SK-N-MC (cell line): ENCODE measurements at regions not wholly inside any gene's neighbourhood (a gene's known extent, or its start where the extent isn't known, plus 50 kb on each side); places are given as distances from the start of the nearest gene placed in this dataset.
"Not testable (repeated sequence)": the region's sequence is repeated elsewhere in the genome, so short reads cannot be mapped to it uniquely, and the experiment has no call there.

ENCODE experiments used
- DNase-seq: peaks from one replicate; pipeline ENCODE4 v3.0.0-alpha.2; 2011; ENCODE audit warnings: low read depth, low spot score
- H3K27ac ChIP-seq: fragments of 200-600 bp; sonication (generic); 2 replicates; pipeline ENCODE4 v1.5.1; 2016; ENCODE audit warnings: mixed run types
- H3K36me3 ChIP-seq: fragments of 200-600 bp; sonication (generic); 2 replicates; pipeline ENCODE4 v1.6.1; 2017; ENCODE audit warnings: antibody characterized with exemption, low read length, mixed read lengths; ENCODE audit not compliant: insufficient read depth
- H3K4me3 ChIP-seq: fragments of 200-600 bp; sonication (generic); 2 replicates; pipeline ENCODE4 v1.5.1; 2016
- H3K9ac ChIP-seq: fragments of 200-600 bp; sonication (generic); 2 replicates; pipeline ENCODE4 v1.8.0; 2017; ENCODE audit warnings: mixed run types, mixed read lengths; ENCODE audit not compliant: insufficient read length
- H3K9me3 ChIP-seq: fragments of 200-600 bp; sonication (generic); 2 replicates; pipeline ENCODE4 v1.6.1; 2017; ENCODE audit warnings: low read depth, mild to moderate bottlenecking, antibody characterized with exemption, low read length, moderate library complexity, mixed read lengths
- EZH2 ChIP-seq: fragments of 200-600 bp; sonication (generic); IDR thresholded peaks from one replicate; pipeline ENCODE4 v1.6.1; 2017; ENCODE audit warnings: antibody characterized with exemption
- FOXP2 ChIP-seq: optimal IDR thresholded peaks from 2 replicates; pipeline ENCODE3; 2011; ENCODE audit warnings: mild to moderate bottlenecking, moderate library complexity; ENCODE audit not compliant: insufficient read depth; ENCODE audit errors: extremely low read length, control extremely low read depth
- POLR2AphosphoS5 ChIP-seq: IDR thresholded peaks from 2 replicates; pipeline ENCODE4 v1.6.1; 2012; ENCODE audit warnings: mild to moderate bottlenecking, low read depth, low read length, borderline replicate concordance

DNA sequence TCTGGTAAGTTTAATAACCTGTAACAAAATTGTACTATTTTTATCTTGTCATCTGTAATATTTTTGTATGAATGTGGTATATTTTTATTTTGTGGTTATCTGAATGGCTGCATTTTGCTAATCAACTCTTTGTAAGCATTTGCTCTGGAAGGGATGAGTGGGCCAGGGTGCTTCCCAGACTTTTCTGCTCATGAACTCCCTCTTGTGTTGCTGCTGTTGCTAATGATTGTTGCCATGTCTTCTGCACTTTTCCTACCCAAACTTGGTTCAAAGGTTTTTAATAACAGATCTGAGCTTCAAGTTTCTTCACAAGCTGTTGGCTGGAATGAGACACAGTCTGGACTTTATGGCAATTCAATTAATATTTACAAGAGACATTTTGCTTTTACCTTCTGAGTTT, 1005.7 kb downstream of the HACE1 start:
- no peaks in the 10 kb centered on the region for H3K36me3 ChIP-seq
- H3K9me3 ChIP-seq, result no peaks in the 10 kb centered on the region
- no peak for DNase-seq
- H3K27ac ChIP-seq, result 0 out of 2 replicates have a peak overlapping the region, but pooled peaks have one; percentile 32
- no peak overlapping the region for H3K9ac ChIP-seq
- no peak overlapping the region for H3K4me3 ChIP-seq
- TF ChIP-seq FOXP2 (no peak), EZH2 (no peak), POLR2AphosphoS5 (no peak)

DNA sequence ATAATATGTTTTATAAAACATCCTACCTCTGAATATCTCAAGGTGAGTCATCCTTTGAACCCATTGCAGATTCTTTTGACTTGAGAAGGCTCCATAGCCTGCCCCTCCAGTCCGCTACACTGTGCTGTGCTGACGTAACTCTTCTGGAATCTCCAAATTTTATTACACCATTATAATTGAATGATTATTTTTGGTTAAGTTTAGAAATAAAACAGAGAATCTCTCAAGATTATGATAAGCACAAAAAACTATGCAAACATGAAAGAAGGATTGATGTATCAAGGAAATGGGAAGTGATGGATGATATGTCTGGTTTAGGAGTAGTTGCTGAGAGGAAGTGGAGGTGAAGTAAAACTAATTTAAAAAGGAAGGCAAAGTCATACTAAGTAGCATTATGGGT, 1021.3 kb downstream of the HACE1 start:
- Histone ChIP-seq H3K27ac (no peak overlapping the region), H3K4me3 (no peak overlapping the region), H3K9me3 (no peaks in the 10 kb centered on the region), H3K36me3 (no peaks in the 10 kb centered on the region), H3K9ac (no peak overlapping the region)
- TF ChIP-seq EZH2 (no peak), POLR2AphosphoS5 (no peak), FOXP2 (no peak)
- no peak for DNase-seq

DNA sequence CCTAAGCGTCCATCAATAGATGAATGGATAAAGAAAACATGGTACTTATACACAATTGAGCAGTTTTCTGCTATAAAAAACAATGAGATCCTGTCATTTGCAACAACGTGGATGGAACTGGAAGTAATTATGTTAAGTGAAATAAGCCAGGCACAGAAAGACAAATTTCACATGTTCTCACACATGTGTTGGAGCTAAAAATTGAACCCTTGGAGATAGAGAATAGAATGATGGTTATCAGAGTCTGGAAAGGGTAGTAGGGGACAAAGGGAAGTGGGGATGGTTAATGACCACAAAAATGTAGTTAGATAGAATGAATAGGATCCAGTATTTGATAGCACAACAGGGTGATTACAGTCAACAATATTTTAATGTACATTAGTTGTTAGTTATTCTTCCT, 1033.5 kb downstream of the HACE1 start:
- Histone ChIP-seq H3K9me3 (peaks cover 11% of the 10 kb centered on the region; the same call in 1 of the 2 replicates), H3K4me3 (no peak overlapping the region), H3K36me3 (no peaks in the 10 kb centered on the region), H3K9ac (no peak overlapping the region), H3K27ac (no peak overlapping the region)
- TF ChIP-seq FOXP2, result no peak
- TF ChIP-seq POLR2AphosphoS5, result no peak
- no peak for TF ChIP-seq EZH2
- DNase-seq, result no peak

DNA sequence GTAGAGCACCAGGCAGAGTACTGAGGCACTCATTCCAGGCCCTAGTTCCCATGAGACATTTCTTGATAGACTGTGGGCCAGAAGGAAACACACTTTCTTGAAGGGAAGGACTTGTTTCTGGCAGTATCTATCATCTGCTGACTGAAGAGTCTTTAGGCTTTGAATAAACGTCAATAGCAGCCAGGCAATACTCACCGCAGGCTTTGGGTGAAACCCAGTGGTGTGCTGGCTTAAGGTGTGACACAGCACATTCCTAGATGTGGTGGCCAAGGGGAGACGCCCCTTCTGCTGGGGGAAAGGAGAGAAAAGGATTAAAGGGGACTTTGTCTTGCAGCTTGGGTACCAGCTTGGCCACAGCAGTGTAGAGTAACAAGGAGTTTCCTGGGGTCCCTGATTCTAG, 1039.6 kb downstream of the HACE1 start:
- no peak overlapping the region for H3K4me3 ChIP-seq
- H3K27ac ChIP-seq, result no peak overlapping the region
- peaks cover 13% of the 10 kb centered on the region; the same call in 1 of the 2 replicates for H3K9me3 ChIP-seq
- DNase-seq, result no peak
- no peaks in the 10 kb centered on the region for H3K36me3 ChIP-seq
- no peak overlapping the region for H3K9ac ChIP-seq
- TF ChIP-seq EZH2, result no peak
- TF ChIP-seq FOXP2, result no peak
- TF ChIP-seq POLR2AphosphoS5, result no peak

DNA sequence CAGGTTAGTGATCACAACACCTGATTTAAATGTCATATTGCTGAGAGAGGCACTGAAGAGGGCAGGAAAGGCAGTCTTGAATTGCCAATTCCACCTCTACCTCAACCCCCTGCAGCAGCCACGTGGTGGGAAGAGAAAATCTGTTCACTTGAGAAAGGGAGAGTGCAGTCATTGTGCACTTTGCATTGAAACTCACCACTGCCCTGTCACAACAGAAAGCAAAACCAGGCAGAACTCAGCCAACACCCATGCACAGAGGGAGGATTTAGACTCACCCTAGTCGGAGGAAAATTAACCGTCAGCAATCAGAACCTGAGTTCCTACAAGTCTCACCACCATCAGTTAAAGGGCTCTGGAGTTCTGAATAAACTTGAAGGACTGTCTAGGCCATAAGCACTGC, 1040.2 kb downstream of the HACE1 start:
- DNase-seq, result no peak
- Histone ChIP-seq H3K9me3 (peaks cover 9% of the 10 kb centered on the region; the same call in 1 of the 2 replicates), H3K36me3 (no peaks in the 10 kb centered on the region), H3K27ac (no peak overlapping the region), H3K4me3 (no peak overlapping the region), H3K9ac (no peak overlapping the region)
- TF ChIP-seq POLR2AphosphoS5 (no peak), EZH2 (no peak), FOXP2 (no peak)

DNA sequence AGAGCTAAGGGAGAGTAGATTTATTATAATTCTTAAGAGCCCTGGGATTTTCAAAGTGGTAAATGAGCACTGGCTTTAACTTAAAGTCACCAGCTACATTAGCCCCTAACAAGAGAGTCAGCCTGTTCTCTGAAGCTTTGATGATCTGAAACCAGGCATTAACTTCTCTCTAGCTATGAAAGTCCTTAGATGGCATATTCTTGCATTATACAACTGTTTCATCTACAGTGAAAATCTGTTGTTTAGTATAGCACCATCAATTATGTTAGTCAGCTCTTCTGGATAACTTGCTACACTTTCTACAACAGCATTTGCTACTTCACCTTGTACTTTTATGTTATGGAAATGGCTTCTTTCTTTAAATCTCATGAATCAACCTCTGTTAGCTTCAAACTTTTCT, 1046.7 kb downstream of the HACE1 start:
- no peaks in the 10 kb centered on the region; the same call in 1 of the 2 replicates for H3K9me3 ChIP-seq
- H3K9ac ChIP-seq, result no peak overlapping the region
- DNase-seq, result no peak
- no peak overlapping the region for H3K4me3 ChIP-seq
- H3K27ac ChIP-seq, result no peak overlapping the region
- peaks cover 5% of the 10 kb centered on the region for H3K36me3 ChIP-seq
- no peak for TF ChIP-seq POLR2AphosphoS5
- no peak for TF ChIP-seq EZH2
- no peak for TF ChIP-seq FOXP2

DNA sequence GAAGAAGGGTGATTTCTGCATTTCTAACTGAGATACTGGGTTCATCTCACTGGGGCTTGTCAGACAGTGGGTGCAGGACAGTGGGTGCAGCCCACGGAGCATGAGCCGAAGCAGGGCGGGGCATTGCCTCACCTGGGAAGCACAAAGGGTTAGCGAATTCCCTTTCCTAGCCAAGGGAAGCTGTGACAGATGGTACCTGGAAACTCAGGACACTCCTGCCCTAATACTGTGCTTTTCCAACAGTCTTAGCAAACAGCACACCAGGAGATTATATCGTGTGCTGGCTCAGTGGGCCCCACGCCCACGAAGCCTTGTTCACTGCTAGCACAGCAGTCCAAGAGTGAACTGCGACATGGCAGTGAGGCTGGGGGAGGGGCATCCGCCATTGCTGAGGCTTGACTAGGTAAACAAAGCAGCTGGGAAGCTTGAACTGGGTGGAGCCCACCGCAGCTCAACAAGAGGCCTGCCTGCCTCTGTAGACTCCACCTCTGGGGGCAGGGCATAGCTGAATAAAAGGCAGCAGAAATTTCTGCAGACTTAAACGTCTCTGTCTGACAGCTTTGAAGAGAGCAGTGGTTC, 1057.7 kb downstream of the HACE1 start:
- not testable (repeated sequence) for H3K9me3 ChIP-seq, H3K27ac ChIP-seq, H3K4me3 ChIP-seq, H3K36me3 ChIP-seq, H3K9ac ChIP-seq, DNase-seq

DNA sequence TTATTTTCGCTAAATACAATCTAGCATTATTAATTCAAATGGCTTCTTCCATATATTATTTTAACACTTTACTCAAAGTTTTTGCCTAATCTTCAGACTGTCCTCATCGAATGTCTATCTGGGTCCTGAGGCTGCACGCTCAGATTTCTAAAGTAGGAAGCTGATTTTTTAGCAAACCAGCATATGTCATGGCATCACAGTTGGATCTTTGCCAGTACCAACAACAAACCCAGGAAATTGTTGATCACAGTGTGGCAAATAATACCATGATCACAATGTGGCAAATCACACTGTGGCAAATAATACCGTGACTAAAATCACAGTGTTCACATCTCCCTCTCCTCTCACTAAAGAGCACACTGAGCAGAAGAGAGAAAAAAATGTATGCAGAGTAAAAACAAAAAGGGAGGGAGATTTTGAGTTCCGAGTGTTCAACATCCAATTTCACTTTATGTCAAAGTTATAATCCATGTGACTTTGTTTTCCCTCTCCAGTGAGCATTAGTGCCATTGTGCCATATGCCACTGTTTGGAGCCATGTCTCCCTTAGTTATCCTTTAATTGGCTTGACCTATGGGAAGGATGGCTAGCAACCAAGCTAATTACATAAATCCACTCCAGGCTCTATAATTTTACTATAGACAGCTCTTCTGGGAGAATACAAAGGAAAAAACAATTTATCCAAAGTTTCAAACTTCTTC, 1059.6 kb downstream of the HACE1 start:
- Histone ChIP-seq H3K36me3 (peaks cover 5% of the 10 kb centered on the region; the same call in 1 of the 2 replicates), H3K9ac (no peak overlapping the region), H3K4me3 (no peak overlapping the region), H3K27ac (peak overlapping the region; percentile 88; the same call in 1 of the 2 replicates), H3K9me3 (no peaks in the 10 kb centered on the region; the same call in 1 of the 2 replicates)
- no peak for DNase-seq
- no peak for TF ChIP-seq POLR2AphosphoS5
- TF ChIP-seq FOXP2, result no peak
- no peak for TF ChIP-seq EZH2

DNA sequence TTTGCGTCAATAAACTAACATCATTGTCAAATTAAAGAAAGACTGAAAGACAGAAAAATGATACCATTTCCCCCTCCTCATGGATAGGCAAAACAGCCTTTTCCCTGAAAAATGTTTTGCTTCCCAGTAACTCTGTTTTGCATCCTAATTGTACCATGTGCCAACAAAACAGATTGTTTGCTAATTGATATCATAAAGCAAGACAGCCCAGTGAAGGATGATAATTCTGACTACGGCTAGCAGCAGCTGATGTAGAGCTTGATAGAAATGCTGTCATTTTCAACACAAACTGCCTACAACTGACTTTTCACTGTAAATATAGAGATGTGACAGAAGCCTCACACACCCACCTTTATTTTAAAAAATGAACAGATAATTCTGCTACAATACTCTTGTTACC, 1061.6 kb downstream of the HACE1 start:
- Histone ChIP-seq H3K4me3 (no peak overlapping the region; the same call in 1 of the 2 replicates), H3K9me3 (no peaks in the 10 kb centered on the region; the same call in 1 of the 2 replicates), H3K9ac (peak overlapping the region; percentile 56), H3K27ac (peak overlapping the region; percentile 88), H3K36me3 (peaks cover 5% of the 10 kb centered on the region; the same call in 1 of the 2 replicates)
- TF ChIP-seq FOXP2 (no peak), POLR2AphosphoS5 (no peak), EZH2 (no peak)
- no peak for DNase-seq

DNA sequence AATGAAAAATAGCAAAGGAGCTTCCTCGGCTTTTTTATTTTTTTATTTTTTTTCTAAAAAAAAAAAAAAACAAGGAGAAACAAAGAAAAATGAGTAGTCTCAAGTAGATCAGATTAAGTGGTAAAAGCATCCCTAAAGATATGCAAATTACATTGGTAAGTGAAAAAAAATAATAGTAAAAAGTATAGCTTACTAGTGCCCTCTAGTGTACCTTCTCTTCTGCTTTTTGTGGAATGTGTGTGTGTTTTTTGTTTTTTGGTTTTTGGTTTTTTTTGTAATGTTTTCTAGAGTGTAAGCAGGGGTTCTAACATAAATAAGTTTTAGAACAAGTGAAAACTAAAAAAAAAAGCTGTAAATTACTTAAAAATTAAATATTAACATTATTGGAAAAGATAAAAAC, 1062.0 kb downstream of the HACE1 start:
- peak overlapping the region; percentile 88 for H3K27ac ChIP-seq
- peaks cover 9% of the 10 kb centered on the region for H3K36me3 ChIP-seq
- H3K9ac ChIP-seq, result peak overlapping the region; percentile 56
- TF ChIP-seq POLR2AphosphoS5, result no peak
- TF ChIP-seq EZH2, result no peak
- no peak for TF ChIP-seq FOXP2
- H3K9me3 ChIP-seq, result peaks cover 3% of the 10 kb centered on the region; the same call in 1 of the 2 replicates
- no peak overlapping the region for H3K4me3 ChIP-seq
- DNase-seq, result peak; percentile 76
